Peyer's patch (tissue), 4 donors: ENCODE measurements at regions not wholly inside any gene's neighbourhood (a gene's known extent, or its start where the extent isn't known, plus 50 kb on each side); places are given as distances from the start of the nearest gene placed in this dataset.

Experiments used
- CTCF ChIP-seq, 6 experiments: fragments of 450-650 bp in 4 of 6; fragments of 200-600 bp in 2 of 6; sonication (generic) in 1 of 6; IDR thresholded peaks; one replicate each; pipeline ENCODE4 v1.5.1; 2017 to 2019; ENCODE audit warnings: antibody characterized with exemption in 6 of 6, mild to moderate bottlenecking in 3 of 6, moderate library complexity in 1 of 6
- POLR2A ChIP-seq, 2 donors: fragments of 450-650 bp; IDR thresholded peaks; one replicate each; pipeline ENCODE4 v1.5.1; 2017; ENCODE audit warnings: antibody characterized with exemption in 2 of 2, mild to moderate bottlenecking in 2 of 2, moderate library complexity in 2 of 2

- TF ChIP-seq POLR2A (IDR thresholded peaks at IDR 0.05) (no peak), CTCF (IDR thresholded peaks at IDR 0.05) (no peak)
Measured at GRCh38 chr2:18781541-18782280, 192.3 kb upstream of the NT5C1B start.
